Stimulated activated CD8-positive, alpha-beta memory T cell treated with anti-CD3 and anti-CD28 coated beads, Interleukin-2, amount 100 ng/mL, for 48 hours (primary cell): ENCODE measurements at regions not wholly inside any gene's neighbourhood (a gene's known extent, or its start where the extent isn't known, plus 50 kb on each side); places are given as distances from the start of the nearest gene placed in this dataset.
"Not testable (repeated sequence)": the region's sequence is repeated elsewhere in the genome, so short reads cannot be mapped to it uniquely, and the experiment has no call there.

ENCODE experiments used
- DNase-seq, 2 donors: peaks; one replicate each; pipeline ENCODE4 v3.0.0-alpha.2; 2020; ENCODE audit warnings: low read depth in 2 of 2

- DNase-seq: no peak
Observed at GRCh38 chr18:41058351-41059125, 896.5 kb upstream of the PIK3C3 start.

- no peak for DNase-seq
Observed at GRCh38 chr18:41052625-41053024, 902.4 kb upstream of the PIK3C3 start.

- not testable (repeated sequence) for DNase-seq
Observed at GRCh38 chr18:41046250-41046649, 908.8 kb upstream of the PIK3C3 start.

GRCh38 chr18:41043876-41044275 lies 911.2 kb upstream of the PIK3C3 start:
- no peak for DNase-seq

GRCh38 chr18:41042866-41043265 lies 912.2 kb upstream of the PIK3C3 start:
- DNase-seq: no peak

GRCh38 chr18:41038071-41038470 lies 917.0 kb upstream of the PIK3C3 start:
- DNase-seq: no peak

GRCh38 chr18:41036346-41036745 lies 918.7 kb upstream of the PIK3C3 start:
- DNase-seq: no peak

GRCh38 chr18:41034413-41034812 lies 920.6 kb upstream of the PIK3C3 start:
- no peak for DNase-seq

GRCh38 chr18:41025666-41026065 lies 929.4 kb upstream of the PIK3C3 start:
- DNase-seq: no peak

- DNase-seq: no peak
Observed at GRCh38 chr18:41024792-41025191, 930.2 kb upstream of the PIK3C3 start.

GRCh38 chr18:41022484-41022883 lies 932.5 kb upstream of the PIK3C3 start:
- DNase-seq: no peak

- no peak for DNase-seq
Observed at GRCh38 chr18:41021089-41021488, 933.9 kb upstream of the PIK3C3 start.

- DNase-seq: no peak
Observed at GRCh38 chr18:41012194-41012593, 942.8 kb upstream of the PIK3C3 start.

GRCh38 chr18:41009926-41010325 lies 945.1 kb upstream of the PIK3C3 start:
- no peak for DNase-seq

GRCh38 chr18:41004324-41004723 lies 950.7 kb upstream of the PIK3C3 start:
- no peak for DNase-seq

- no peak for DNase-seq
Observed at GRCh38 chr18:40995529-40995928, 959.5 kb upstream of the PIK3C3 start.

- DNase-seq: no peak
Observed at GRCh38 chr18:40993363-40993762, 961.7 kb upstream of the PIK3C3 start.

GRCh38 chr18:40987581-40987980 lies 967.5 kb upstream of the PIK3C3 start:
- no peak for DNase-seq

- DNase-seq: no peak
Observed at GRCh38 chr18:40985436-40985835, 969.6 kb upstream of the PIK3C3 start.

- DNase-seq: no peak
Observed at GRCh38 chr18:40984856-40985255, 970.2 kb upstream of the PIK3C3 start.

GRCh38 chr18:40983835-40984234 lies 971.2 kb upstream of the PIK3C3 start:
- DNase-seq: no peak

- no peak for DNase-seq
Observed at GRCh38 chr18:40980171-40980570, 974.9 kb upstream of the PIK3C3 start.

GRCh38 chr18:40976050-40976449 lies 979.0 kb upstream of the PIK3C3 start:
- DNase-seq: no peak

GRCh38 chr18:40974448-40974847 lies 980.6 kb upstream of the PIK3C3 start:
- DNase-seq: no peak
